ENCODE measurements at regions not wholly inside any gene's neighbourhood (a gene's known extent, or its start where the extent isn't known, plus 50 kb on each side); places are given as distances from the start of the nearest gene placed in this dataset.

- Histone ChIP-seq H3F3A (ENCODE audit: insufficient read depth, low read length, poor library complexity, severe bottlenecking) (no peaks in the 10 kb centered on the region), H4K20me1 (ENCODE audit: insufficient read depth) (no peaks in the 10 kb centered on the region), H3K4me3 (ENCODE audit: low read length) (no peak overlapping the region), H3K4me2 (ENCODE audit: low read length) (no peak overlapping the region), H3K27me3 (ENCODE audit: insufficient read depth, low read depth, low read length) (no peaks in the 10 kb centered on the region), H2AFZ (ENCODE audit: low read depth, low read length) (no peak overlapping the region), H3K36me3 (ENCODE audit: insufficient read depth, low read length) (no peaks in the 10 kb centered on the region), H3K9ac (ENCODE audit: low read length) (no peak overlapping the region), H3K9me3 (ENCODE audit: low read length) (no peaks in the 10 kb centered on the region), H3K27ac (ENCODE audit: low read length) (no peak overlapping the region), H3K79me2 (replicated peaks; ENCODE audit: insufficient read depth, low read length) (no peaks in the 10 kb centered on the region), H3K9me2 (ENCODE audit: insufficient read depth, low read length) (no peaks in the 10 kb centered on the region)
- no peak for TF ChIP-seq EZH2 (IDR thresholded peaks at IDR 0.05; ENCODE audit: borderline replicate concordance, insufficient read depth, low read length, poor library complexity, severe bottlenecking)
- TF ChIP-seq TAF1 (IDR thresholded peaks at IDR 0.05; ENCODE audit: low read depth) = no peak
- no peak for TF ChIP-seq EP300 (conservative IDR thresholded peaks at IDR 0.05; ENCODE audit: poor library complexity, severe bottlenecking)
- no peak for TF ChIP-seq POLR2AphosphoS5 (IDR thresholded peaks at IDR 0.05)
- TF ChIP-seq MXI1 (conservative IDR thresholded peaks at IDR 0.05; ENCODE audit: poor library complexity, severe bottlenecking) = no peak
- TF ChIP-seq RAD21 (conservative IDR thresholded peaks at IDR 0.05) = no peak
- TF ChIP-seq, protein P1, sequence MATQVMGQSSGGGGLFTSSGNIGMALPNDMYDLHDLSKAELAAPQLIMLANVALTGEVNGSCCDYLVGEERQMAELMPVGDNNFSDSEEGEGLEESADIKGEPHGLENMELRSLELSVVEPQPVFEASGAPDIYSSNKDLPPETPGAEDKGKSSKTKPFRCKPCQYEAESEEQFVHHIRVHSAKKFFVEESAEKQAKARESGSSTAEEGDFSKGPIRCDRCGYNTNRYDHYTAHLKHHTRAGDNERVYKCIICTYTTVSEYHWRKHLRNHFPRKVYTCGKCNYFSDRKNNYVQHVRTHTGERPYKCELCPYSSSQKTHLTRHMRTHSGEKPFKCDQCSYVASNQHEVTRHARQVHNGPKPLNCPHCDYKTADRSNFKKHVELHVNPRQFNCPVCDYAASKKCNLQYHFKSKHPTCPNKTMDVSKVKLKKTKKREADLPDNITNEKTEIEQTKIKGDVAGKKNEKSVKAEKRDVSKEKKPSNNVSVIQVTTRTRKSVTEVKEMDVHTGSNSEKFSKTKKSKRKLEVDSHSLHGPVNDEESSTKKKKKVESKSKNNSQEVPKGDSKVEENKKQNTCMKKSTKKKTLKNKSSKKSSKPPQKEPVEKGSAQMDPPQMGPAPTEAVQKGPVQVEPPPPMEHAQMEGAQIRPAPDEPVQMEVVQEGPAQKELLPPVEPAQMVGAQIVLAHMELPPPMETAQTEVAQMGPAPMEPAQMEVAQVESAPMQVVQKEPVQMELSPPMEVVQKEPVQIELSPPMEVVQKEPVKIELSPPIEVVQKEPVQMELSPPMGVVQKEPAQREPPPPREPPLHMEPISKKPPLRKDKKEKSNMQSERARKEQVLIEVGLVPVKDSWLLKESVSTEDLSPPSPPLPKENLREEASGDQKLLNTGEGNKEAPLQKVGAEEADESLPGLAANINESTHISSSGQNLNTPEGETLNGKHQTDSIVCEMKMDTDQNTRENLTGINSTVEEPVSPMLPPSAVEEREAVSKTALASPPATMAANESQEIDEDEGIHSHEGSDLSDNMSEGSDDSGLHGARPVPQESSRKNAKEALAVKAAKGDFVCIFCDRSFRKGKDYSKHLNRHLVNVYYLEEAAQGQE (IDR thresholded peaks at IDR 0.05; ENCODE audit: borderline replicate concordance) = no peak
- TF ChIP-seq SMC3 (conservative IDR thresholded peaks at IDR 0.05; ENCODE audit: poor library complexity) = no peak
- TF ChIP-seq, protein P2, sequence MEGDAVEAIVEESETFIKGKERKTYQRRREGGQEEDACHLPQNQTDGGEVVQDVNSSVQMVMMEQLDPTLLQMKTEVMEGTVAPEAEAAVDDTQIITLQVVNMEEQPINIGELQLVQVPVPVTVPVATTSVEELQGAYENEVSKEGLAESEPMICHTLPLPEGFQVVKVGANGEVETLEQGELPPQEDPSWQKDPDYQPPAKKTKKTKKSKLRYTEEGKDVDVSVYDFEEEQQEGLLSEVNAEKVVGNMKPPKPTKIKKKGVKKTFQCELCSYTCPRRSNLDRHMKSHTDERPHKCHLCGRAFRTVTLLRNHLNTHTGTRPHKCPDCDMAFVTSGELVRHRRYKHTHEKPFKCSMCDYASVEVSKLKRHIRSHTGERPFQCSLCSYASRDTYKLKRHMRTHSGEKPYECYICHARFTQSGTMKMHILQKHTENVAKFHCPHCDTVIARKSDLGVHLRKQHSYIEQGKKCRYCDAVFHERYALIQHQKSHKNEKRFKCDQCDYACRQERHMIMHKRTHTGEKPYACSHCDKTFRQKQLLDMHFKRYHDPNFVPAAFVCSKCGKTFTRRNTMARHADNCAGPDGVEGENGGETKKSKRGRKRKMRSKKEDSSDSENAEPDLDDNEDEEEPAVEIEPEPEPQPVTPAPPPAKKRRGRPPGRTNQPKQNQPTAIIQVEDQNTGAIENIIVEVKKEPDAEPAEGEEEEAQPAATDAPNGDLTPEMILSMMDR (IDR thresholded peaks at IDR 0.05; ENCODE audit: poor library complexity, severe bottlenecking) = no peak
Measured at GRCh38 chr15:62521396-62521795, 356.3 kb upstream of the C2CD4B start.

DNA sequence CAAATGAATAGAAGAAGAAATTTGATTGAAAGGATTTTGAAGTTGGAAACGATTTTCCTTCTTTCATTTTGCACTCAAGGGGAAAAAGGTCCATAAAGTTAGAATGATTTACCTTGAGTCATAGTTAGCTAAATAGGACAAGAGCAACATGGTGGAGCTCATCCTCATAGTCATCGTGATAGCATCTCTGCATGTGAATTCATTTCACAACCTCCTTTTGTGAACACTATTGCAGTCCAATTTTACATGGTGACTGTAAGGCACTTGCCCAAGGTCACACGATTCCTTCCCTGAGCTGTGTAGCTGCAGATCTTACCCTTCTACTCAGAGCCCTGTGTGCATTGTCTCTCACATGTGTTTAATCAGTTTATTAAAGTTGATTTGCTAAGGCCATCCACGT is 359.8 kb upstream of the C2CD4B start:
- TF ChIP-seq TAF1 (IDR thresholded peaks at IDR 0.05; ENCODE audit: low read depth) (no peak), EZH2 (IDR thresholded peaks at IDR 0.05; ENCODE audit: borderline replicate concordance, insufficient read depth, low read length, poor library complexity, severe bottlenecking) (no peak), SMC3 (conservative IDR thresholded peaks at IDR 0.05; ENCODE audit: poor library complexity) (no peak), POLR2AphosphoS5 (IDR thresholded peaks at IDR 0.05) (no peak), EP300 (conservative IDR thresholded peaks at IDR 0.05; ENCODE audit: poor library complexity, severe bottlenecking) (no peak)
- Histone ChIP-seq H3F3A (ENCODE audit: insufficient read depth, low read length, poor library complexity, severe bottlenecking) (no peaks in the 10 kb centered on the region), H3K36me3 (ENCODE audit: insufficient read depth, low read length) (no peaks in the 10 kb centered on the region), H3K27ac (ENCODE audit: low read length) (no peak overlapping the region), H3K9me3 (ENCODE audit: low read length) (no peaks in the 10 kb centered on the region), H3K4me3 (ENCODE audit: low read length) (no peak overlapping the region), H2AFZ (ENCODE audit: low read depth, low read length) (no peak overlapping the region), H3K79me2 (replicated peaks; ENCODE audit: insufficient read depth, low read length) (no peaks in the 10 kb centered on the region), H3K4me2 (ENCODE audit: low read length) (no peak overlapping the region), H3K9me2 (ENCODE audit: insufficient read depth, low read length) (no peaks in the 10 kb centered on the region), H3K9ac (ENCODE audit: low read length) (no peak overlapping the region), H4K20me1 (ENCODE audit: insufficient read depth) (no peaks in the 10 kb centered on the region), H3K27me3 (ENCODE audit: insufficient read depth, low read depth, low read length) (no peaks in the 10 kb centered on the region)
